Tibial nerve (tissue), 4 donors: ENCODE measurements at regions not wholly inside any gene's neighbourhood (a gene's known extent, or its start where the extent isn't known, plus 50 kb on each side); places are given as distances from the start of the nearest gene placed in this dataset.

Experiments used
- EP300 ChIP-seq, 2 donors: sonication (generic); formaldehyde crosslinking; IDR thresholded peaks; one replicate each; pipeline ENCODE4 v1.6.1; 2017; ENCODE audit warnings: antibody characterized with exemption in 2 of 2, mild to moderate bottlenecking in 1 of 2
- POLR2A ChIP-seq, 2 donors: fragments of 450-650 bp; IDR thresholded peaks; one replicate each; pipeline ENCODE4 v1.6.1; 2017; ENCODE audit warnings: antibody characterized with exemption in 2 of 2, mild to moderate bottlenecking in 2 of 2, moderate library complexity in 2 of 2
- TF ChIP-seq, protein P1 (sequence below), 5 experiments: fragments of 200-600 bp in 3 of 5; fragments of 450-650 bp in 2 of 5; sonication (generic) in 3 of 5; IDR thresholded peaks; one replicate each; pipeline ENCODE4 v1.5.1; 2016 to 2019; ENCODE audit warnings: antibody characterized with exemption in 5 of 5, mild to moderate bottlenecking in 3 of 5, moderate library complexity in 2 of 5

GRCh38 chr21:19433623-19434022 is 1030.0 kb upstream of the TMPRSS15 start:
- TF ChIP-seq EP300 (IDR thresholded peaks at IDR 0.05) (no peak), POLR2A (IDR thresholded peaks at IDR 0.05) (no peak)
- TF ChIP-seq, protein P1, sequence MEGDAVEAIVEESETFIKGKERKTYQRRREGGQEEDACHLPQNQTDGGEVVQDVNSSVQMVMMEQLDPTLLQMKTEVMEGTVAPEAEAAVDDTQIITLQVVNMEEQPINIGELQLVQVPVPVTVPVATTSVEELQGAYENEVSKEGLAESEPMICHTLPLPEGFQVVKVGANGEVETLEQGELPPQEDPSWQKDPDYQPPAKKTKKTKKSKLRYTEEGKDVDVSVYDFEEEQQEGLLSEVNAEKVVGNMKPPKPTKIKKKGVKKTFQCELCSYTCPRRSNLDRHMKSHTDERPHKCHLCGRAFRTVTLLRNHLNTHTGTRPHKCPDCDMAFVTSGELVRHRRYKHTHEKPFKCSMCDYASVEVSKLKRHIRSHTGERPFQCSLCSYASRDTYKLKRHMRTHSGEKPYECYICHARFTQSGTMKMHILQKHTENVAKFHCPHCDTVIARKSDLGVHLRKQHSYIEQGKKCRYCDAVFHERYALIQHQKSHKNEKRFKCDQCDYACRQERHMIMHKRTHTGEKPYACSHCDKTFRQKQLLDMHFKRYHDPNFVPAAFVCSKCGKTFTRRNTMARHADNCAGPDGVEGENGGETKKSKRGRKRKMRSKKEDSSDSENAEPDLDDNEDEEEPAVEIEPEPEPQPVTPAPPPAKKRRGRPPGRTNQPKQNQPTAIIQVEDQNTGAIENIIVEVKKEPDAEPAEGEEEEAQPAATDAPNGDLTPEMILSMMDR (IDR thresholded peaks at IDR 0.05): no peak
